GM23338 (cell line): ENCODE measurements at regions not wholly inside any gene's neighbourhood (a gene's known extent, or its start where the extent isn't known, plus 50 kb on each side); places are given as distances from the start of the nearest gene placed in this dataset.

Experiments used
- ATAC-seq: fragments of 200-7000 bp; cut with Tn5 transposase; 3 replicates; pipeline ENCODE4 v1.9.1; 2020
- DNase-seq: peaks from one replicate; pipeline ENCODE4 v3.0.0-alpha.2; 2015; ENCODE audit warnings: low spot score
- H2AFZ ChIP-seq: fragments of 200-600 bp; sonication (generic); 2 replicates; pipeline ENCODE4 v1.8.0; 2016; ENCODE audit warnings: antibody characterized with exemption, mild to moderate bottlenecking, moderate library complexity
- H3F3A ChIP-seq: fragments of 200-600 bp; sonication (generic); replicated peaks from 2 replicates; pipeline ENCODE4 v1.8.0; 2017; ENCODE audit warnings: antibody characterized with exemption, mixed run types, low read depth
- H3K27ac ChIP-seq: fragments of 200-600 bp; sonication (generic); 2 replicates; pipeline ENCODE4 v1.6.1; 2016; ENCODE audit warnings: low read depth
- H3K27me3 ChIP-seq: fragments of 200-600 bp; sonication (generic); 2 replicates; pipeline ENCODE4 v1.8.0; 2016; ENCODE audit warnings: mild to moderate bottlenecking, mixed run types, moderate library complexity; ENCODE audit not compliant: insufficient read depth
- H3K36me3 ChIP-seq: fragments of 200-600 bp; sonication (generic); 2 replicates; pipeline ENCODE4 v1.8.0; 2016; ENCODE audit warnings: mild to moderate bottlenecking; ENCODE audit not compliant: insufficient read depth
- H3K4me1 ChIP-seq: fragments of 200-600 bp; sonication (generic); 2 replicates; pipeline ENCODE4 v1.8.0; 2016; ENCODE audit warnings: mild to moderate bottlenecking, moderate library complexity; ENCODE audit not compliant: insufficient read depth
- H3K4me2 ChIP-seq: fragments of 200-600 bp; sonication (generic); 2 replicates; pipeline ENCODE4 v1.7.1; 2017; ENCODE audit warnings: mixed run types
- H3K4me3 ChIP-seq: fragments of 200-600 bp; sonication (generic); 2 replicates; pipeline ENCODE4 v1.6.1; 2016; ENCODE audit warnings: mixed run types
- H3K79me2 ChIP-seq: fragments of 200-600 bp; sonication (generic); replicated peaks from 2 replicates; pipeline ENCODE4 v1.8.0; 2017; ENCODE audit warnings: mild to moderate bottlenecking; ENCODE audit not compliant: insufficient read depth
- H3K9me2 ChIP-seq: fragments of 200-600 bp; sonication (generic); 2 replicates; pipeline ENCODE4 v1.8.0; 2017; ENCODE audit not compliant: insufficient read depth
- H4K20me1 ChIP-seq: fragments of 200-600 bp; sonication (generic); replicated peaks from 2 replicates; pipeline ENCODE4 v1.8.0; 2017; ENCODE audit warnings: mild to moderate bottlenecking; ENCODE audit not compliant: insufficient read depth
- H3K27ac Mint-ChIP-seq: 2 replicates; pipeline ENCODE4 v1.8.0; 2020; ENCODE audit warnings: inconsistent platforms, mild to moderate bottlenecking, moderate library complexity, mixed read lengths
- H3K27me3 Mint-ChIP-seq: 3 replicates; pipeline ENCODE4 v1.8.0; 2022; ENCODE audit warnings: low read depth, mild to moderate bottlenecking, moderate library complexity, mixed read lengths, inconsistent platforms; ENCODE audit not compliant: insufficient read depth, poor library complexity
- H3K36me3 Mint-ChIP-seq: 3 replicates; pipeline ENCODE4 v1.8.0; 2021; ENCODE audit warnings: low read depth, mild to moderate bottlenecking, inconsistent platforms, moderate library complexity, mixed read lengths
- H3K4me1 Mint-ChIP-seq: 3 replicates; pipeline ENCODE4 v1.8.0; 2020; ENCODE audit warnings: mild to moderate bottlenecking, inconsistent platforms, mixed read lengths
- H3K4me3 Mint-ChIP-seq: 3 replicates; pipeline ENCODE4 v1.8.0; 2021; ENCODE audit warnings: moderate library complexity, mild to moderate bottlenecking, inconsistent platforms, mixed read lengths
- H3K9me3 Mint-ChIP-seq: 3 replicates; pipeline ENCODE4 v1.8.0; 2020; ENCODE audit warnings: moderate library complexity, mild to moderate bottlenecking, inconsistent platforms, mixed read lengths
- CREB1 ChIP-seq: fragments of 250-450 bp; sonication (Bioruptor Pico); IDR thresholded peaks from 2 replicates; pipeline ENCODE4 v1.5.0; 2020; ENCODE audit warnings: low read depth, mild to moderate bottlenecking, moderate library complexity
- CTCF ChIP-seq, 2 experiments: fragments of 200-600 bp in 1 of 2; sonication (generic) in 1 of 2; conservative IDR thresholded peaks; 2 replicates each; pipeline versions ENCODE4 v1.5.1 to v1.6.1; 2016 to 2017; ENCODE audit warnings: antibody characterized with exemption in 2 of 2, low read depth in 2 of 2, mild to moderate bottlenecking in 2 of 2, moderate library complexity in 1 of 2
- EZH2 ChIP-seq: fragments of 200-600 bp; sonication (generic); IDR thresholded peaks from one replicate; pipeline ENCODE4 v1.8.0; 2017; ENCODE audit warnings: antibody characterized with exemption, mild to moderate bottlenecking, low read depth; ENCODE audit not compliant: unreplicated experiment
- EZH2phosphoT487 ChIP-seq: fragments of 200-600 bp; sonication (generic); IDR thresholded peaks from one replicate; pipeline ENCODE4 v1.8.1; 2018; ENCODE audit warnings: antibody characterized with exemption; ENCODE audit not compliant: unreplicated experiment
- JUNB ChIP-seq: IDR thresholded peaks from one replicate; pipeline ENCODE4 v1.6.1; 2016; ENCODE audit warnings: antibody characterized with exemption; ENCODE audit not compliant: unreplicated experiment
- NANOG ChIP-seq: IDR thresholded peaks from 2 replicates; pipeline ENCODE4 v1.6.1; 2016; ENCODE audit warnings: antibody characterized with exemption, borderline replicate concordance
- POLR2AphosphoS5 ChIP-seq: IDR thresholded peaks from 2 replicates; pipeline ENCODE4 v1.6.1; 2016; ENCODE audit warnings: antibody characterized with exemption, low read depth
- REST ChIP-seq: IDR thresholded peaks from one replicate; pipeline ENCODE4 v1.6.1; 2018; ENCODE audit warnings: antibody characterized with exemption; ENCODE audit not compliant: unreplicated experiment
- STAT1 ChIP-seq: IDR thresholded peaks from one replicate; pipeline ENCODE4 v1.6.1; 2016; ENCODE audit warnings: antibody characterized with exemption; ENCODE audit not compliant: unreplicated experiment
- ZNF114 ChIP-seq: fragments of 250-450 bp; sonication (Bioruptor Pico); IDR thresholded peaks from 2 replicates; pipeline ENCODE4 v1.5.0; 2020; ENCODE audit warnings: mild to moderate bottlenecking, moderate library complexity
- ZNF331 ChIP-seq: fragments of 250-450 bp; sonication (Bioruptor Pico); IDR thresholded peaks from 2 replicates; pipeline ENCODE4 v1.5.0; 2020; ENCODE audit warnings: low read depth, mild to moderate bottlenecking, moderate library complexity
- ZNF462 ChIP-seq: fragments of 250-450 bp; sonication (Bioruptor Pico); IDR thresholded peaks from 2 replicates; pipeline ENCODE4 v1.5.0; 2020; ENCODE audit warnings: mild to moderate bottlenecking, moderate library complexity

- TF ChIP-seq CTCF (conservative IDR thresholded peaks at IDR 0.05; ENCODE audit: low read depth in 2 of 2) (no peak), EZH2 (no peak)
Measured at GRCh38 chr22:22798716-22799115, 88.9 kb upstream of the IGLL5 start (continued).

DNA sequence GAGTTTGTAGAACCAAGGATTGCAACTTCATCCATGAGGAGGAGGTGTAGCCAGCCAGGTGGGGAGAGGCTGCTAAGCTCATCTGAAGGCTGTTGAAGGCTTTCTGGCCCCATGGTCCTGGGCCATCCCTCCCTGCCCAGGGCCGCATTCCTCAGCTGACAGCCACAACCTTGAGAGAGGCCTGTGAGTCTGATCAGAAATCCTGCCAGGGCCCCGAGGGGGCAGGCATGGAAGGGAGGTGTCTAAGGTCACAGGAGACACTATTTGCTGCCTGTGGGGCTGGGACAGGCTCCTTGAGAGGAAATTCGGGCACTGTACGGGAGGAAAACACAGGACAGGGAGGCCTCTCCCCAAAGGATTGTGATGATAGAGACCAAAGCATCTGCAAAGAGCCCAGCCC, 88.1 kb upstream of the IGLL5 start:
- Histone ChIP-seq H3F3A (no peaks in the 10 kb centered on the region), H3K27me3 (peaks cover 100% of the 10 kb centered on the region), H3K4me3 (no peak overlapping the region), H3K79me2 (no peaks in the 10 kb centered on the region), H3K4me2 (no peak overlapping the region), H3K9me2 (no peaks in the 10 kb centered on the region), H3K4me1 (no peaks in the 10 kb centered on the region), H3K36me3 (no peaks in the 10 kb centered on the region), H2AFZ (no peak overlapping the region), H3K27ac (no peak overlapping the region), H4K20me1 (no peaks in the 10 kb centered on the region; the same call in 1 of the 2 replicates)
- peaks cover 56% of the 10 kb centered on the region for H3K27me3 Mint-ChIP-seq
- H3K36me3 Mint-ChIP-seq = no peaks in the 10 kb centered on the region
- ATAC-seq = peak; percentile 66
- DNase-seq = no peak
- H3K9me3 Mint-ChIP-seq = no peaks in the 10 kb centered on the region
- H3K27ac Mint-ChIP-seq = no peak overlapping the region
- H3K4me3 Mint-ChIP-seq = no peak overlapping the region
- peaks cover 3% of the 10 kb centered on the region; the same call in 2 of the 3 replicates for H3K4me1 Mint-ChIP-seq
- no peak for TF ChIP-seq ZNF114 (CRISPR knock-in tag)
- TF ChIP-seq CREB1 = no peak
- no peak for TF ChIP-seq CTCF (conservative IDR thresholded peaks at IDR 0.05; ENCODE audit: low read depth in 2 of 2)
- TF ChIP-seq JUNB = no peak
- TF ChIP-seq ZNF331 (CRISPR knock-in tag) = no peak
- TF ChIP-seq POLR2AphosphoS5 = no peak
- TF ChIP-seq STAT1 = no peak
- TF ChIP-seq ZNF462 = no peak
- no peak for TF ChIP-seq NANOG
- TF ChIP-seq REST = no peak
- TF ChIP-seq EZH2 = no peak
- TF ChIP-seq EZH2phosphoT487 = no peak
